ENCODE measurements at regions not wholly inside any gene's neighbourhood (a gene's known extent, or its start where the extent isn't known, plus 50 kb on each side); places are given as distances from the start of the nearest gene placed in this dataset.
"Not testable (repeated sequence)": the region's sequence is repeated elsewhere in the genome, so short reads cannot be mapped to it uniquely, and the experiment has no call there.

DNA sequence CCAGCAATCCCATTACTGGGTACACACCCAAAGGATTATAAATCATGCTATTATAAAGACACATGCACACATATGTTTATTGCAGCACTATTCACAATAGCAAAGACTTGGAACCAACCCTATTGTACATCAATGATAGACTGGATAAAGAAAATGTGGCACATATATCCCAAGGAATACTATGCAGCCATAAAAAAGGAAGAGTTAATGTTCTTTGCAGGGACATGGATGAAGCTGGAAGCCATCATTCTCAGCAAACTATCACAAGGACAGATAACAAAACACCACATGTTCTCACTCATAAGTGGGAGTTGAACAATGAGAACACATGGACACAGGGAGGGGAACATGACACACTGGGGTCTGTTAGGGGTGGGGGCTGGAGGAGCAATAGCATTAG, 177.2 kb upstream of the TBX18 start:
- not testable (repeated sequence) for H3K27me3 ChIP-seq (ENCODE audit: control insufficient read depth, insufficient read depth, low read length); H3K4me3 ChIP-seq (ENCODE audit: low read depth, low read length); H3K27me3 Mint-ChIP-seq; H3K4me3 Mint-ChIP-seq; DNase-seq; H3K9me3 ChIP-seq (ENCODE audit: control insufficient read depth in 2 of 2, low read length in 2 of 2); ATAC-seq (ENCODE audit: low read depth in 2 of 2); H3K36me3 Mint-ChIP-seq; H3K27ac Mint-ChIP-seq; H3K27ac ChIP-seq (ENCODE audit: insufficient read depth, low read length, poor library complexity, severe bottlenecking); H3K4me1 Mint-ChIP-seq; H3K4me1 ChIP-seq (ENCODE audit: control insufficient read depth, insufficient read depth, low read length, poor library complexity, severe bottlenecking); H3K36me3 ChIP-seq (ENCODE audit: control insufficient read depth, insufficient read depth, low read length)
- peaks cover 1 to 18% (median 14%) of the 10 kb centered on the region in 7 donors for H3K9me3 Mint-ChIP-seq

DNA sequence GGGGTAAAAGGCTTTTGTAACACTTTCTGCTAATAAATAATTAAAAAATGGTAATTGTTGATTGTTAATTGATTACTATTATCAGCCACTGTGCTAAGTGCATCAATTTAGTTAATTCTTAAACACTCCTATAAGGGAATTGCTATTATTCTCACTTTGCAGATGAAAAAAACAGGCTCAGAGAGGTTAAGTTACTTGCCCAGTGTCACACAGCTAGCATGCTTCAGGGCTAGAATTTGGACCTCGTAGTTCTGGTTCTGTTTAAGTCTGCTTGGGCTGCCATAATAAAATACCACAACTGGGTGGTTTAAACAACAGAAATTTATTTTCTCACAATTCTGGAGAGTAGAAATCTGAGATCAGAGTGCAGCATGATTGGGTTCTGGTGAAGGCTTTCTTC, 164.8 kb upstream of the TBX18 start:
- Mint-ChIP-seq H3K27me3 (no peaks in the 10 kb centered on the region), H3K27ac (no peak overlapping the region), H3K4me3 (no peak overlapping the region), H3K9me3 (peaks cover 0 to 5% (median 0%) of the 10 kb centered on the region in 7 donors), H3K4me1 (no peaks in the 10 kb centered on the region), H3K36me3 (no peaks in the 10 kb centered on the region)
- no peak overlapping the region for H3K27ac ChIP-seq (ENCODE audit: insufficient read depth, low read length, poor library complexity, severe bottlenecking)
- no peak overlapping the region for H3K4me3 ChIP-seq (ENCODE audit: low read depth, low read length)
- H3K9me3 ChIP-seq (ENCODE audit: control insufficient read depth in 2 of 2, low read length in 2 of 2) = no peaks in the 10 kb centered on the region
- no peaks in the 10 kb centered on the region for H3K27me3 ChIP-seq (ENCODE audit: control insufficient read depth, insufficient read depth, low read length)
- H3K36me3 ChIP-seq (ENCODE audit: control insufficient read depth, insufficient read depth, low read length) = no peaks in the 10 kb centered on the region
- DNase-seq = no peak
- no peak for ATAC-seq (ENCODE audit: low read depth in 2 of 2)
- no peaks in the 10 kb centered on the region for H3K4me1 ChIP-seq (ENCODE audit: control insufficient read depth, insufficient read depth, low read length, poor library complexity, severe bottlenecking)

- H3K4me1 Mint-ChIP-seq = no peaks in the 10 kb centered on the region
- ATAC-seq (ENCODE audit: low read depth in 2 of 2) = no peak
- no peak overlapping the region for H3K4me3 Mint-ChIP-seq
- peaks cover 0 to 2% (median 0%) of the 10 kb centered on the region in 7 donors for H3K9me3 Mint-ChIP-seq
- H3K4me1 ChIP-seq (ENCODE audit: control insufficient read depth, insufficient read depth, low read length, poor library complexity, severe bottlenecking) = no peaks in the 10 kb centered on the region
- H3K27ac Mint-ChIP-seq = no peak overlapping the region
- no peak for DNase-seq
- no peaks in the 10 kb centered on the region for H3K27me3 ChIP-seq (ENCODE audit: control insufficient read depth, insufficient read depth, low read length)
- H3K9me3 ChIP-seq (ENCODE audit: control insufficient read depth in 2 of 2, low read length in 2 of 2) = no peaks in the 10 kb centered on the region
- H3K36me3 ChIP-seq (ENCODE audit: control insufficient read depth, insufficient read depth, low read length) = no peaks in the 10 kb centered on the region
- H3K27ac ChIP-seq (ENCODE audit: insufficient read depth, low read length, poor library complexity, severe bottlenecking) = no peak overlapping the region
- H3K4me3 ChIP-seq (ENCODE audit: low read depth, low read length) = no peak overlapping the region
- H3K27me3 Mint-ChIP-seq = no peaks in the 10 kb centered on the region
- H3K36me3 Mint-ChIP-seq = no peaks in the 10 kb centered on the region
Observed at GRCh38 chr6:84927551-84927950, 163.2 kb upstream of the TBX18 start.

- H3K27me3 Mint-ChIP-seq = no peaks in the 10 kb centered on the region
- H3K9me3 Mint-ChIP-seq = peaks cover 0 to 4% (median 0%) of the 10 kb centered on the region in 7 donors
- no peaks in the 10 kb centered on the region for H3K36me3 Mint-ChIP-seq
- DNase-seq (no peak), ATAC-seq (ENCODE audit: low read depth in 2 of 2) (no peak)
- no peak overlapping the region for H3K27ac ChIP-seq (ENCODE audit: insufficient read depth, low read length, poor library complexity, severe bottlenecking)
- H3K4me1 ChIP-seq (ENCODE audit: control insufficient read depth, insufficient read depth, low read length, poor library complexity, severe bottlenecking) = no peaks in the 10 kb centered on the region
- no peak overlapping the region for H3K4me3 Mint-ChIP-seq
- H3K4me1 Mint-ChIP-seq = no peaks in the 10 kb centered on the region
- no peak overlapping the region for H3K27ac Mint-ChIP-seq
- no peaks in the 10 kb centered on the region for H3K9me3 ChIP-seq (ENCODE audit: control insufficient read depth in 2 of 2, low read length in 2 of 2)
- H3K4me3 ChIP-seq (ENCODE audit: low read depth, low read length) = no peak overlapping the region
- H3K27me3 ChIP-seq (ENCODE audit: control insufficient read depth, insufficient read depth, low read length) = no peaks in the 10 kb centered on the region
- no peaks in the 10 kb centered on the region for H3K36me3 ChIP-seq (ENCODE audit: control insufficient read depth, insufficient read depth, low read length)
Observed at GRCh38 chr6:84926189-84927155, 162.1 kb upstream of the TBX18 start.

- H3K4me3 ChIP-seq (ENCODE audit: low read depth, low read length) = no peak overlapping the region
- no peak overlapping the region for H3K27ac Mint-ChIP-seq
- no peaks in the 10 kb centered on the region for H3K9me3 ChIP-seq (ENCODE audit: control insufficient read depth in 2 of 2, low read length in 2 of 2)
- no peaks in the 10 kb centered on the region for H3K36me3 Mint-ChIP-seq
- peaks cover 0 to 4% (median 0%) of the 10 kb centered on the region in 7 donors for H3K9me3 Mint-ChIP-seq
- no peaks in the 10 kb centered on the region for H3K4me1 ChIP-seq (ENCODE audit: control insufficient read depth, insufficient read depth, low read length, poor library complexity, severe bottlenecking)
- no peak overlapping the region for H3K27ac ChIP-seq (ENCODE audit: insufficient read depth, low read length, poor library complexity, severe bottlenecking)
- H3K36me3 ChIP-seq (ENCODE audit: control insufficient read depth, insufficient read depth, low read length) = no peaks in the 10 kb centered on the region
- H3K27me3 ChIP-seq (ENCODE audit: control insufficient read depth, insufficient read depth, low read length) = no peaks in the 10 kb centered on the region
- no peaks in the 10 kb centered on the region for H3K4me1 Mint-ChIP-seq
- no peaks in the 10 kb centered on the region for H3K27me3 Mint-ChIP-seq
- ATAC-seq (ENCODE audit: low read depth in 2 of 2) = no peak
- no peak for DNase-seq
- no peak overlapping the region for H3K4me3 Mint-ChIP-seq
Observed at GRCh38 chr6:84921891-84922290, 157.5 kb upstream of the TBX18 start.

- ATAC-seq (ENCODE audit: low read depth in 2 of 2) (no peak), DNase-seq (no peak)
- Mint-ChIP-seq H3K27me3 (no peaks in the 10 kb centered on the region), H3K4me1 (no peaks in the 10 kb centered on the region), H3K36me3 (no peaks in the 10 kb centered on the region), H3K9me3 (peaks cover 0 to 4% (median 0%) of the 10 kb centered on the region in 7 donors), H3K4me3 (no peak overlapping the region), H3K27ac (no peak overlapping the region)
- Histone ChIP-seq H3K9me3 (ENCODE audit: control insufficient read depth in 2 of 2, low read length in 2 of 2) (no peaks in the 10 kb centered on the region), H3K4me3 (ENCODE audit: low read depth, low read length) (no peak overlapping the region), H3K36me3 (ENCODE audit: control insufficient read depth, insufficient read depth, low read length) (no peaks in the 10 kb centered on the region), H3K27ac (ENCODE audit: insufficient read depth, low read length, poor library complexity, severe bottlenecking) (no peak overlapping the region), H3K4me1 (ENCODE audit: control insufficient read depth, insufficient read depth, low read length, poor library complexity, severe bottlenecking) (no peaks in the 10 kb centered on the region), H3K27me3 (ENCODE audit: control insufficient read depth, insufficient read depth, low read length) (no peaks in the 10 kb centered on the region)
Observed at GRCh38 chr6:84920021-84920420, 155.6 kb upstream of the TBX18 start.

GRCh38 chr6:84916704-84917103, 152.3 kb upstream of the TBX18 start:
- ATAC-seq (ENCODE audit: low read depth in 2 of 2) = no peak
- no peaks in the 10 kb centered on the region for H3K27me3 Mint-ChIP-seq
- no peak overlapping the region for H3K4me3 Mint-ChIP-seq
- no peaks in the 10 kb centered on the region for H3K9me3 ChIP-seq (ENCODE audit: control insufficient read depth in 2 of 2, low read length in 2 of 2)
- DNase-seq = no peak
- H3K4me1 ChIP-seq (ENCODE audit: control insufficient read depth, insufficient read depth, low read length, poor library complexity, severe bottlenecking) = no peaks in the 10 kb centered on the region
- no peaks in the 10 kb centered on the region for H3K4me1 Mint-ChIP-seq
- H3K27ac Mint-ChIP-seq = no peak overlapping the region
- H3K4me3 ChIP-seq (ENCODE audit: low read depth, low read length) = no peak overlapping the region
- no peak overlapping the region for H3K27ac ChIP-seq (ENCODE audit: insufficient read depth, low read length, poor library complexity, severe bottlenecking)
- H3K27me3 ChIP-seq (ENCODE audit: control insufficient read depth, insufficient read depth, low read length) = no peaks in the 10 kb centered on the region
- H3K36me3 ChIP-seq (ENCODE audit: control insufficient read depth, insufficient read depth, low read length) = no peaks in the 10 kb centered on the region
- no peaks in the 10 kb centered on the region for H3K36me3 Mint-ChIP-seq
- H3K9me3 Mint-ChIP-seq = peaks cover 0 to 4% (median 2%) of the 10 kb centered on the region in 7 donors

Data from CD4-positive, CD25-positive, alpha-beta regulatory T cell (primary cell).